SK-N-SH (cell line): ENCODE measurements at regions not wholly inside any gene's neighbourhood (a gene's known extent, or its start where the extent isn't known, plus 50 kb on each side); places are given as distances from the start of the nearest gene placed in this dataset.

ENCODE experiments used
- CTCF ChIA-PET: fragments of 300-600, 350-600 bp; formaldehyde crosslinking; extraction: SDS; loops from one replicate; lab custom pipeline; 2021; lab: Yijun Ruan, JAX
- POLR2A ChIA-PET: fragments of 350-600 bp; sonication (Branson Sonifier 250); formaldehyde crosslinking; extraction: SDS; loops from one replicate; lab custom pipeline; 2020; ENCODE audit warnings: antibody characterized with exemption, inconsistent platforms; lab: Yijun Ruan, JAX
- DNase-seq: peaks from one replicate; pipeline ENCODE4 v3.0.0; 2012
- H2AFZ ChIP-seq: fragments of 200-600 bp; sonication (generic); 2 replicates; pipeline ENCODE4 v1.8.1; 2016; ENCODE audit warnings: antibody characterized with exemption, mild to moderate bottlenecking, low read depth
- H3F3A ChIP-seq: fragments of 200-600 bp; sonication (generic); replicated peaks from 2 replicates; pipeline ENCODE3; 2016; ENCODE audit warnings: antibody characterized with exemption, mild to moderate bottlenecking; ENCODE audit not compliant: insufficient read depth
- H3K27ac ChIP-seq, 2 experiments: fragments of 200-500 bp in 1 of 2; fragments of 200-600 bp in 1 of 2; sonication (Bioruptor generic) in 1 of 2; sonication (generic), shearing (Covaris generic) in 1 of 2; 2 replicates each; pipeline versions ENCODE4 v1.5.1 to v1.6.1; 2014 to 2016; ENCODE audit warnings: low read depth in 2 of 2, inconsistent platforms in 1 of 2, low read length in 1 of 2, mild to moderate bottlenecking in 1 of 2, mixed read lengths in 1 of 2
- H3K27me3 ChIP-seq: fragments of 200-600 bp; sonication (generic), shearing (Covaris generic); 2 replicates; pipeline ENCODE4 v1.6.1; 2016; ENCODE audit warnings: mixed run types; ENCODE audit not compliant: insufficient read depth
- H3K36me3 ChIP-seq, 2 experiments: fragments of 200-500 bp in 1 of 2; fragments of 200-600 bp in 1 of 2; sonication (Bioruptor generic) in 1 of 2; sonication (generic) in 1 of 2; replicated peaks in 1 of 2; 2 replicates each; pipeline versions ENCODE3 to v1.5.1; 2014 to 2016; ENCODE audit warnings: low read length in 1 of 2, mild to moderate bottlenecking in 1 of 2; ENCODE audit not compliant: insufficient read depth in 2 of 2, control insufficient read depth in 1 of 2
- H3K4me1 ChIP-seq, 2 experiments: fragments of 200-500 bp in 1 of 2; fragments of 200-600 bp in 1 of 2; sonication (Bioruptor generic) in 1 of 2; sonication (generic), shearing (Covaris generic) in 1 of 2; 2 replicates each; pipeline versions ENCODE4 v1.5.1 to v1.6.1; 2014 to 2016; ENCODE audit warnings: low read depth in 1 of 2, low read length in 1 of 2, mixed run types in 1 of 2; ENCODE audit not compliant: insufficient read depth in 2 of 2, control insufficient read depth in 1 of 2
- H3K4me2 ChIP-seq: fragments of 200-600 bp; sonication (generic), shearing (Covaris generic); 2 replicates; pipeline ENCODE4 v1.6.1; 2017; ENCODE audit warnings: mixed run types
- H3K4me3 ChIP-seq, 2 experiments: fragments of 200-500 bp in 1 of 2; fragments of 200-600 bp in 1 of 2; sonication (Bioruptor generic) in 1 of 2; sonication (generic), shearing (Covaris generic) in 1 of 2; 2 replicates each; pipeline versions ENCODE4 v1.5.1 to v1.8.1; 2014 to 2016; ENCODE audit warnings: low read depth in 2 of 2, inconsistent platforms in 1 of 2, low read length in 1 of 2, mild to moderate bottlenecking in 1 of 2, mixed read lengths in 1 of 2, moderate library complexity in 1 of 2
- H3K79me2 ChIP-seq: fragments of 200-600 bp; sonication (generic); 2 replicates; pipeline ENCODE4 v1.8.1; 2017; ENCODE audit warnings: mild to moderate bottlenecking; ENCODE audit not compliant: insufficient read depth
- H3K9ac ChIP-seq: fragments of 200-600 bp; sonication (generic); 2 replicates; pipeline ENCODE4 v1.6.1; 2017; ENCODE audit warnings: mixed run types
- H3K9me2 ChIP-seq: fragments of 200-600 bp; sonication (generic); 2 replicates; pipeline ENCODE4 v1.6.1; 2017; ENCODE audit warnings: mixed run types
- H3K9me3 ChIP-seq: fragments of 200-600 bp; sonication (generic); 2 replicates; pipeline ENCODE4 v1.6.1; 2017; ENCODE audit warnings: mixed run types, mild to moderate bottlenecking, moderate library complexity
- H4K20me1 ChIP-seq: fragments of 200-600 bp; sonication (generic); 2 replicates; pipeline ENCODE4 v1.6.1; 2017; ENCODE audit warnings: mild to moderate bottlenecking, mixed run types; ENCODE audit not compliant: insufficient read depth
- CHD2 ChIP-seq: fragments of 150-350 bp; IDR thresholded peaks from 2 replicates; pipeline ENCODE4 v1.6.1; 2018; ENCODE audit warnings: low read length; ENCODE audit not compliant: partially characterized antibody
- ELF1 ChIP-seq: IDR thresholded peaks from 2 replicates; pipeline ENCODE4 v1.4.0; 2012
- EP300 ChIP-seq, 2 experiments: IDR thresholded peaks; 2 replicates each; pipeline versions ENCODE4 v1.4.0 to v1.6.1; 2012; ENCODE audit warnings: borderline replicate concordance in 1 of 2, low read depth in 1 of 2, low read length in 1 of 2
- EZH2phosphoT487 ChIP-seq: fragments of 200-600 bp; sonication (generic); IDR thresholded peaks from 2 replicates; pipeline ENCODE4 v1.6.1; 2017; ENCODE audit warnings: low read depth, mixed run types, mild to moderate bottlenecking, antibody characterized with exemption, moderate library complexity, borderline replicate concordance
- FOXJ3 ChIP-seq: sonication (generic); formaldehyde crosslinking; IDR thresholded peaks from 2 replicates; pipeline ENCODE4 v1.5.1; 2020; ENCODE audit warnings: mild to moderate bottlenecking, missing genetic modification reagents
- GABPA ChIP-seq: IDR thresholded peaks from 2 replicates; pipeline ENCODE4 v1.4.0; 2012; ENCODE audit warnings: low read depth, mild to moderate bottlenecking
- GATA2 ChIP-seq: sonication (generic); formaldehyde crosslinking; IDR thresholded peaks from 2 replicates; pipeline ENCODE4 v1.5.0; 2020; ENCODE audit warnings: mild to moderate bottlenecking, missing genetic modification reagents
- MEF2A ChIP-seq: IDR thresholded peaks from 2 replicates; pipeline ENCODE4 v1.4.0; 2012; ENCODE audit warnings: low read depth, borderline replicate concordance
- NRF1 ChIP-seq: IDR thresholded peaks from 2 replicates; pipeline ENCODE4 v1.6.1; 2012; ENCODE audit warnings: low read depth, mild to moderate bottlenecking, low read length
- PBX3 ChIP-seq: IDR thresholded peaks from 2 replicates; pipeline ENCODE4; 2012
- REST ChIP-seq: IDR thresholded peaks from 2 replicates; pipeline ENCODE4 v1.6.1; 2012; ENCODE audit warnings: mild to moderate bottlenecking, low read depth, low read length, moderate library complexity
- RFX5 ChIP-seq: IDR thresholded peaks from 2 replicates; pipeline ENCODE4 v1.6.1; 2012; ENCODE audit warnings: mild to moderate bottlenecking, improper control_type of control experiment, low read length
- TAF1 ChIP-seq: IDR thresholded peaks from 2 replicates; pipeline ENCODE4 v1.6.1; 2012; ENCODE audit warnings: low read depth, mild to moderate bottlenecking, low read length, moderate library complexity, borderline replicate concordance
- TEAD4 ChIP-seq: IDR thresholded peaks from 2 replicates; pipeline ENCODE4 v1.4.0; 2012; ENCODE audit warnings: mild to moderate bottlenecking, borderline replicate concordance; ENCODE audit not compliant: insufficient read depth
- USF2 ChIP-seq: fragments of 150-350 bp; IDR thresholded peaks from 2 replicates; pipeline ENCODE4 v1.6.1; 2017; ENCODE audit warnings: antibody characterized with exemption, low read length, low read depth, borderline replicate concordance
- YY1 ChIP-seq: IDR thresholded peaks from 2 replicates; pipeline ENCODE4 v1.4.0; 2012; ENCODE audit warnings: low read depth, mild to moderate bottlenecking
- ZBTB33 ChIP-seq: IDR thresholded peaks from 2 replicates; pipeline ENCODE4 v1.4.0; 2012; ENCODE audit warnings: low read depth, borderline replicate concordance
- WGBS: methylation state at CpG from one replicate; pipeline ENCODE4 v1.1.6; 2017; ENCODE audit warnings: low lambda C conversion rate; 5-methylcytosine and 5-hydroxymethylcytosine counted together

GRCh38 chr18:78664048-78664447 is 315.6 kb upstream of the SALL3 start:
- ChIA-PET CTCF (no interaction called here), POLR2A (no interaction called here)
- Histone ChIP-seq H3K79me2 (no peaks in the 10 kb centered on the region), H3K27me3 (no peaks in the 10 kb centered on the region; the same call in 1 of the 2 replicates), H3K9me2 (no peaks in the 10 kb centered on the region), H3K36me3 (no peaks in the 10 kb centered on the region), H3K9me3 (no peaks in the 10 kb centered on the region), H3K9ac (no peak overlapping the region), H2AFZ (no peak overlapping the region), H3K4me3 (no peak overlapping the region), H4K20me1 (no peaks in the 10 kb centered on the region), H3F3A (no peaks in the 10 kb centered on the region), H3K27ac (no peak overlapping the region), H3K4me2 (no peak overlapping the region), H3K4me1 (no peaks in the 10 kb centered on the region)
- TF ChIP-seq RFX5: no peak
- TF ChIP-seq PBX3: no peak
- TF ChIP-seq FOXJ3: no peak
- TF ChIP-seq EP300 (IDR thresholded peaks at IDR 0.05; ENCODE audit: borderline replicate concordance in 1 of 2, low read depth in 1 of 2, low read length in 1 of 2): no peak
- no peak for TF ChIP-seq ZBTB33
- no peak for TF ChIP-seq MEF2A
- TF ChIP-seq ELF1: no peak
- no peak for TF ChIP-seq YY1
- no peak for TF ChIP-seq REST
- no peak for TF ChIP-seq GABPA
- TF ChIP-seq EZH2phosphoT487: no peak
- no peak for TF ChIP-seq GATA2
- no peak for TF ChIP-seq CHD2
- no peak for TF ChIP-seq USF2
- no peak for TF ChIP-seq TEAD4
- TF ChIP-seq TAF1: no peak
- TF ChIP-seq NRF1: no peak
- DNase-seq: no peak
- WGBS: 6% methylated on average over 13 of the region's 13 CpGs
